GM12892 (cell line): ENCODE measurements at regions not wholly inside any gene's neighbourhood (a gene's known extent, or its start where the extent isn't known, plus 50 kb on each side); places are given as distances from the start of the nearest gene placed in this dataset.

Experiments
- POLR2A ChIP-seq: IDR thresholded peaks from 2 replicates; pipeline ENCODE4 v1.6.1; 2011; ENCODE audit warnings: low read depth, low read length, control low read depth
- POLR2AphosphoS5 ChIP-seq: IDR thresholded peaks from 2 replicates; pipeline ENCODE4 v1.6.1; 2011; ENCODE audit warnings: low read depth, low read length, control low read depth
- TAF1 ChIP-seq: IDR thresholded peaks from 2 replicates; pipeline ENCODE4 v1.6.1; 2011; ENCODE audit warnings: low read depth, mild to moderate bottlenecking, control low read depth, low read length, borderline replicate concordance

DNA sequence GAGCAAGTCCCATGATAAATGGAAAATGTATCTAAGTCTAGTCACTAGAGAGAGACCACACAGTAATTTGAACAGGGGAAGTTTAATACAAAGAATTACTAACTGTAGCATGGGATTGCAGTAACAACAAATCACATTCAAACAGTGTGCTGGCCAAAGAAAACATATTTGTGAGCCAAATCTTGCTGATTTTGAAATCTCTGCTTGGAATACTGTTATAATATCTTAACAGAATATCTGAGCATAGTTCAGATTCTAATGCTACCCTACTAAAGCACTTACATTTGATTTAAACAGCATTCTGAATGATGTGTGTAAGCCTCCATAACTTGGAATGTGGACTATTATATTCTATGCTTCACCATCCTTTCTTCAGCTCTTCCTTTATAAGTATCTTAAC, 270.0 kb upstream of the BRINP3 start:
- no peak for TF ChIP-seq TAF1
- no peak for TF ChIP-seq POLR2A
- TF ChIP-seq POLR2AphosphoS5: no peak
